B cell (primary cell): ENCODE measurements at regions not wholly inside any gene's neighbourhood (a gene's known extent, or its start where the extent isn't known, plus 50 kb on each side); places are given as distances from the start of the nearest gene placed in this dataset.

Source experiments
- ATAC-seq: fragments of 200-7000 bp; cut with Tn5 transposase; one replicate; pipeline ENCODE4 v1.10.0; 2021; ENCODE audit warnings: low read depth, mild to moderate bottlenecking, moderate number of reproducible peaks, moderate library complexity
- CTCF ChIA-PET: fragments of 350-600 bp; sonication (Branson Sonifier 250); formaldehyde crosslinking; loops from one replicate; lab custom pipeline; 2021; ENCODE audit warnings: antibody characterized with exemption, inconsistent platforms; lab: Charles Lee
- POLR2A ChIA-PET: fragments of 350-600 bp; sonication (Branson Sonifier 250); formaldehyde crosslinking; loops from one replicate; lab custom pipeline; 2021; ENCODE audit warnings: antibody characterized with exemption; lab: Charles Lee
- DNase-seq: peaks from one replicate; pipeline ENCODE4 v3.0.0; 2013
- H2AFZ ChIP-seq: 2 replicates; pipeline ENCODE4 v1.6.1; 2012; ENCODE audit warnings: mild to moderate bottlenecking, low read depth, low read length; ENCODE audit not compliant: insufficient read depth, poor library complexity, severe bottlenecking
- H3K27ac ChIP-seq, 2 donors: 1 replicate in 1 of 2; 2 replicates in 1 of 2; pipeline ENCODE4 v1.5.1; 2012 to 2013; ENCODE audit warnings: low read length in 2 of 2, mild to moderate bottlenecking in 2 of 2, moderate library complexity in 1 of 2
- H3K27me3 ChIP-seq, 4 experiments: fragments of 200-600 bp in 1 of 4; sonication (generic) in 1 of 4; replicated peaks in 1 of 4; 1 replicate in 2 of 4; 2 replicates in 2 of 4; pipeline versions ENCODE4 v1.6.1 to v1.7.0; 2013 to 2016; ENCODE audit warnings: low read length in 3 of 4, mild to moderate bottlenecking in 2 of 4, mixed read lengths in 1 of 4, moderate library complexity in 1 of 4; ENCODE audit not compliant: insufficient read depth in 4 of 4, control insufficient read depth in 3 of 4; ENCODE audit errors: control extremely low read depth in 1 of 4
- H3K36me3 ChIP-seq, 2 experiments: replicated peaks in 1 of 2; 1 replicate in 1 of 2; 2 replicates in 1 of 2; pipeline versions ENCODE4 v1.6.1 to v1.7.1; 2013; ENCODE audit warnings: low read length in 1 of 2; ENCODE audit not compliant: insufficient read depth in 2 of 2, control insufficient read depth in 1 of 2; ENCODE audit errors: control extremely low read depth in 1 of 2, extremely low read depth in 1 of 2
- H3K4me1 ChIP-seq, 2 donors: fragments of 200-600 bp in 1 of 2; sonication (generic) in 1 of 2; 1 replicate in 1 of 2; 2 replicates in 1 of 2; pipeline versions ENCODE4 v1.5.1 to v1.6.1; 2013 to 2017; ENCODE audit warnings: low read length in 2 of 2; ENCODE audit not compliant: control insufficient read depth in 2 of 2, insufficient read depth in 2 of 2
- H3K4me2 ChIP-seq: replicated peaks from 2 replicates; pipeline ENCODE3; 2012; ENCODE audit warnings: mild to moderate bottlenecking, low read depth, low read length; ENCODE audit not compliant: poor library complexity, severe bottlenecking
- H3K4me3 ChIP-seq, 5 experiments: fragments of 200-600 bp in 1 of 5; sonication (generic) in 1 of 5; 1 replicate in 3 of 5; 2 replicates in 2 of 5; pipeline versions ENCODE4 v1.5.1 to v1.7.0; 2011 to 2016; ENCODE audit warnings: low read length in 4 of 5, mild to moderate bottlenecking in 4 of 5, low read depth in 2 of 5, control low read depth in 1 of 5, moderate library complexity in 1 of 5; ENCODE audit not compliant: insufficient read depth in 1 of 5; ENCODE audit errors: control extremely low read depth in 1 of 5, extremely low read depth in 1 of 5
- H3K79me2 ChIP-seq: fragments of 200-600 bp; sonication (generic); one replicate; pipeline ENCODE4 v1.6.0; 2016; ENCODE audit warnings: low read length; ENCODE audit not compliant: control insufficient read depth, insufficient read depth
- H3K9ac ChIP-seq: fragments of 200-600 bp; sonication (generic); 2 replicates; pipeline ENCODE4 v1.6.1; 2017; ENCODE audit warnings: mild to moderate bottlenecking, low read length, moderate library complexity
- H3K9me3 ChIP-seq, 3 donors: one replicate each; pipeline versions ENCODE4 v1.6.1 to v1.7.1; 2013; ENCODE audit warnings: low read length in 2 of 3; ENCODE audit not compliant: control insufficient read depth in 2 of 3, insufficient read depth in 1 of 3; ENCODE audit errors: control extremely low read depth in 1 of 3
- H4K20me1 ChIP-seq: 2 replicates; pipeline ENCODE4 v1.6.0; 2012; ENCODE audit warnings: mild to moderate bottlenecking, low read length; ENCODE audit not compliant: insufficient read depth, control insufficient read depth, poor library complexity, severe bottlenecking
- H3K27ac Mint-ChIP-seq: one replicate; pipeline ENCODE4 v1.8.0; 2021; ENCODE audit warnings: mixed read lengths
- H3K27me3 Mint-ChIP-seq: one replicate; pipeline ENCODE4 v1.8.0; 2021; ENCODE audit warnings: mixed read lengths
- H3K4me1 Mint-ChIP-seq: one replicate; pipeline ENCODE4 v1.8.0; 2021; ENCODE audit warnings: mixed read lengths
- H3K4me3 Mint-ChIP-seq: one replicate; pipeline ENCODE4 v1.8.0; 2021; ENCODE audit warnings: mixed read lengths
- H3K9me3 Mint-ChIP-seq: one replicate; pipeline ENCODE4 v1.8.0; 2022; ENCODE audit warnings: mixed read lengths; ENCODE audit not compliant: insufficient read depth
- EZH2 ChIP-seq: IDR thresholded peaks from 2 replicates; pipeline ENCODE4 v1.6.1; 2012; ENCODE audit warnings: borderline replicate concordance, low read depth, mild to moderate bottlenecking, moderate library complexity, low read length; ENCODE audit not compliant: insufficient read depth, poor library complexity, severe bottlenecking
- WGBS: methylation state at CpG from one replicate; pipeline ENCODE4 v1.1.5; 2013; ENCODE audit warnings: missing lambda C conversion rate; ENCODE audit not compliant: insufficient coverage; 5-methylcytosine and 5-hydroxymethylcytosine counted together
- intact Hi-C: fragments of 100-400 bp; cut with micrococcal nuclease; formaldehyde crosslinking; loops from one replicate; pipeline ENCODE4 v1.10.0; 2022
- TF ChIP-seq, protein P1 (sequence below): fragments of 200-600 bp; IDR thresholded peaks from one replicate; pipeline ENCODE4 v1.8.0; 2022; ENCODE audit warnings: antibody characterized with exemption, mild to moderate bottlenecking

- Mint-ChIP-seq H3K27ac (no peak overlapping the region), H3K4me1 (no peaks in the 10 kb centered on the region), H3K9me3 (no peaks in the 10 kb centered on the region), H3K27me3 (no peaks in the 10 kb centered on the region), H3K4me3 (no peak overlapping the region)
- no peak overlapping the region for H2AFZ ChIP-seq
- peaks cover 0 to 24% (median 0%) of the 10 kb centered on the region in 3 donors for H3K9me3 ChIP-seq
- DNase-seq (no peak), ATAC-seq (no peak)
- no peak overlapping the region for H3K27ac ChIP-seq
- H3K4me2 ChIP-seq, result no peak overlapping the region
- POLR2A ChIA-PET, result no interaction called here
- 84% methylated on average over 10 of the region's 14 CpGs for WGBS
- CTCF ChIA-PET, result no interaction called here
- no peak overlapping the region for H3K4me3 ChIP-seq
- TF ChIP-seq, protein P1, sequence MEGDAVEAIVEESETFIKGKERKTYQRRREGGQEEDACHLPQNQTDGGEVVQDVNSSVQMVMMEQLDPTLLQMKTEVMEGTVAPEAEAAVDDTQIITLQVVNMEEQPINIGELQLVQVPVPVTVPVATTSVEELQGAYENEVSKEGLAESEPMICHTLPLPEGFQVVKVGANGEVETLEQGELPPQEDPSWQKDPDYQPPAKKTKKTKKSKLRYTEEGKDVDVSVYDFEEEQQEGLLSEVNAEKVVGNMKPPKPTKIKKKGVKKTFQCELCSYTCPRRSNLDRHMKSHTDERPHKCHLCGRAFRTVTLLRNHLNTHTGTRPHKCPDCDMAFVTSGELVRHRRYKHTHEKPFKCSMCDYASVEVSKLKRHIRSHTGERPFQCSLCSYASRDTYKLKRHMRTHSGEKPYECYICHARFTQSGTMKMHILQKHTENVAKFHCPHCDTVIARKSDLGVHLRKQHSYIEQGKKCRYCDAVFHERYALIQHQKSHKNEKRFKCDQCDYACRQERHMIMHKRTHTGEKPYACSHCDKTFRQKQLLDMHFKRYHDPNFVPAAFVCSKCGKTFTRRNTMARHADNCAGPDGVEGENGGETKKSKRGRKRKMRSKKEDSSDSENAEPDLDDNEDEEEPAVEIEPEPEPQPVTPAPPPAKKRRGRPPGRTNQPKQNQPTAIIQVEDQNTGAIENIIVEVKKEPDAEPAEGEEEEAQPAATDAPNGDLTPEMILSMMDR, result no peak
- TF ChIP-seq EZH2, result no peak
- no peaks in the 10 kb centered on the region for H3K79me2 ChIP-seq
- H3K4me1 ChIP-seq, result no peaks in the 10 kb centered on the region
- no peaks in the 10 kb centered on the region for H4K20me1 ChIP-seq
- no peaks in the 10 kb centered on the region for H3K36me3 ChIP-seq
- H3K9ac ChIP-seq, result no peak overlapping the region
- H3K27me3 ChIP-seq, result no peaks in the 10 kb centered on the region
- intact Hi-C loops, result no loop called here
These were observed 350.5 kb upstream of the PCDH20 start for GRCh38 chr13:61765940-61766666.

DNA sequence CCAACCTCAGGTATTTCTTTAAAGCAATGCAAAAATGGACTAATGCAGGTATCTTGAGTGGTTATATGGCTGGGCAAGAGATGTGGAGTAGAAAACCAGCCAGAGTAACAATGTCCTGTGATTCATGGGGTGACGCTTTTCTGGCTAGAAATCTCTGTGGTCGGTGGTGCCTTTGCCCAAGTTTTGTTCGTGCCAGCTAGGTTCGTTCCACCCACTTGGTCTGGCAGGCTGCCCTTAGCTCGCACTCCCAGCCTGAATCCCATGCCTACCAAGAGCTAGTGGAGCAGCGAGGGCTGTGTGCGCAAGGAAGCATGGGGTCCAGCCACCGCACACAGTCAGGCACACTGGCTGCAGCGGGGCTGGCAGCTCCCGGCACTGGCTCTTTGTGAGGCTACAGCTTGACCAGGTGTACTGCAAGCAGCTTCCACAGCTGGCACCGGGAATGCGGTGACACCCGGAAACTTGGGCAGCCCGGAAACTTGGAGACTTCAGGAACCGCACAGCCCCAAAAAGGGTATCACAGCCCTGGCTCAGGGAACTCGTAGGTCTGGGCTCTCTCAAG is 349.6 kb upstream of the PCDH20 start:
- Histone ChIP-seq H2AFZ (no peak overlapping the region), H3K9ac (no peak overlapping the region), H3K27me3 (no peaks in the 10 kb centered on the region), H3K4me2 (no peak overlapping the region), H3K27ac (no peak overlapping the region), H3K36me3 (no peaks in the 10 kb centered on the region), H3K4me3 (no peak overlapping the region), H4K20me1 (no peaks in the 10 kb centered on the region), H3K4me1 (no peaks in the 10 kb centered on the region), H3K79me2 (no peaks in the 10 kb centered on the region), H3K9me3 (peaks cover 0 to 24% (median 0%) of the 10 kb centered on the region in 3 donors)
- ATAC-seq (no peak), DNase-seq (no peak)
- intact Hi-C loops, result no loop called here
- H3K27me3 Mint-ChIP-seq, result no peaks in the 10 kb centered on the region
- WGBS, result 90% methylated on average over 16 of the region's 16 CpGs
- H3K4me1 Mint-ChIP-seq, result no peaks in the 10 kb centered on the region
- ChIA-PET POLR2A (no interaction called here), CTCF (no interaction called here)
- H3K9me3 Mint-ChIP-seq, result no peaks in the 10 kb centered on the region
- H3K4me3 Mint-ChIP-seq, result no peak overlapping the region
- H3K27ac Mint-ChIP-seq, result no peak overlapping the region
- TF ChIP-seq, protein P1, result no peak
- TF ChIP-seq EZH2, result no peak
